ENCODE measurements at regions not wholly inside any gene's neighbourhood (a gene's known extent, or its start where the extent isn't known, plus 50 kb on each side); places are given as distances from the start of the nearest gene placed in this dataset.

DNA sequence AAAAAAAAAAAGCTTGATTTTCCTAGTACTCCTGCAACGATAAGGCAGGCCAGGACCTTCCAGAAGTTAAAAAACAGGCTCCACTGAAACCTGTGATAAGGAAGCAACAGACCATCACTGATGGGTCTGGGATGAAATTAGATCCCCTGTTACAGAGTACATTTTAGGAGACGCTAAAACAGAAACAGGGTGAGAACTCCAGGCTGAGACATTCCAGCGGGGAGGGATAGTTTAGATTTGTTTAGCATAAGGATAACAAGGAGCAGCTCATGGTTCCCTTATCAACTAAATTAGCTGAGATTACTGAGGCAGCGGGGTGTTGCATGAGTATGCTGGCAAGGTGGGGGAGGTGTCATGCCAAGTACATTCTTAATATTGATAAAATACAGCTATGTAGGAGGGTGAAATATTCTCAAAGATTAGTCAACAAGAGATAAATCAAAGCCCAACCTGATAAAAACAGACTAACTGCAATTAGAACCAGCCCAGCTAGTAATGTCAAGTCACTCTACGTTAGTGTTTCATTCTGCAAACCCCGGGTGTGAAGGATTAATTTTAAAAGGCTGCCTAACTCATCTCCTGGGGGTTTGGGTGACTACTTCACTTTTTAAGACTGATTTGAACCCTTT, 75.0 kb upstream of the BZW1 start:
- no peak for TF ChIP-seq EZH2 (IDR thresholded peaks at IDR 0.05; ENCODE audit: low read length)
- TF ChIP-seq, protein P1, sequence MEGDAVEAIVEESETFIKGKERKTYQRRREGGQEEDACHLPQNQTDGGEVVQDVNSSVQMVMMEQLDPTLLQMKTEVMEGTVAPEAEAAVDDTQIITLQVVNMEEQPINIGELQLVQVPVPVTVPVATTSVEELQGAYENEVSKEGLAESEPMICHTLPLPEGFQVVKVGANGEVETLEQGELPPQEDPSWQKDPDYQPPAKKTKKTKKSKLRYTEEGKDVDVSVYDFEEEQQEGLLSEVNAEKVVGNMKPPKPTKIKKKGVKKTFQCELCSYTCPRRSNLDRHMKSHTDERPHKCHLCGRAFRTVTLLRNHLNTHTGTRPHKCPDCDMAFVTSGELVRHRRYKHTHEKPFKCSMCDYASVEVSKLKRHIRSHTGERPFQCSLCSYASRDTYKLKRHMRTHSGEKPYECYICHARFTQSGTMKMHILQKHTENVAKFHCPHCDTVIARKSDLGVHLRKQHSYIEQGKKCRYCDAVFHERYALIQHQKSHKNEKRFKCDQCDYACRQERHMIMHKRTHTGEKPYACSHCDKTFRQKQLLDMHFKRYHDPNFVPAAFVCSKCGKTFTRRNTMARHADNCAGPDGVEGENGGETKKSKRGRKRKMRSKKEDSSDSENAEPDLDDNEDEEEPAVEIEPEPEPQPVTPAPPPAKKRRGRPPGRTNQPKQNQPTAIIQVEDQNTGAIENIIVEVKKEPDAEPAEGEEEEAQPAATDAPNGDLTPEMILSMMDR (optimal IDR thresholded peaks at IDR 0.05 in 1 of 3, IDR thresholded peaks at IDR 0.05 in 1 of 3, conservative IDR thresholded peaks at IDR 0.05 in 1 of 3; ENCODE audit: extremely low read depth in 1 of 3, insufficient read depth in 2 of 3, low read length in 3 of 3), result no peak

Measured in keratinocyte (primary cell).